Muscle of leg (tissue), 3 donors: ENCODE measurements at regions not wholly inside any gene's neighbourhood (a gene's known extent, or its start where the extent isn't known, plus 50 kb on each side); places are given as distances from the start of the nearest gene placed in this dataset.

Experiments
- DNase-seq: peaks from one replicate; pipeline ENCODE4 v3.0.0; 2013
- H3K27ac ChIP-seq: one replicate; pipeline ENCODE4 v1.5.1; 2013; ENCODE audit warnings: mild to moderate bottlenecking, low read length, control low read depth
- H3K27me3 ChIP-seq: one replicate; pipeline ENCODE4 v1.6.1; 2013; ENCODE audit warnings: low read length; ENCODE audit not compliant: control insufficient read depth, insufficient read depth
- H3K36me3 ChIP-seq: one replicate; pipeline ENCODE4 v1.6.1; 2013; ENCODE audit warnings: low read length; ENCODE audit not compliant: control insufficient read depth, insufficient read depth
- H3K4me1 ChIP-seq: one replicate; pipeline ENCODE4 v1.6.1; 2013; ENCODE audit warnings: low read length; ENCODE audit not compliant: control insufficient read depth, insufficient read depth
- H3K4me3 ChIP-seq: one replicate; pipeline ENCODE4 v1.5.1; 2013; ENCODE audit warnings: low read length, control low read depth
- H3K9me3 ChIP-seq: replicated peaks from 2 replicates; pipeline ENCODE4 v1.6.1; 2013; ENCODE audit warnings: low read depth, low read length; ENCODE audit not compliant: control insufficient read depth
- WGBS: methylation state at CpG from one replicate; pipeline ENCODE4 v1.1.5; 2013; ENCODE audit warnings: missing lambda C conversion rate; ENCODE audit not compliant: insufficient coverage; 5-methylcytosine and 5-hydroxymethylcytosine counted together

GRCh38 chr1:115428256-115428655, 90.2 kb upstream of the NGF start:
- Histone ChIP-seq H3K9me3 (no peaks in the 10 kb centered on the region), H3K27ac (no peak overlapping the region), H3K27me3 (no peaks in the 10 kb centered on the region), H3K4me1 (peaks cover 3% of the 10 kb centered on the region), H3K36me3 (no peaks in the 10 kb centered on the region), H3K4me3 (no peak overlapping the region)
- WGBS: no CpG with 5 or more reads among the region's 2 CpGs
- no peak for DNase-seq

GRCh38 chr1:115426956-115427355, 88.9 kb upstream of the NGF start:
- Histone ChIP-seq H3K4me1 (peaks cover 3% of the 10 kb centered on the region), H3K9me3 (no peaks in the 10 kb centered on the region), H3K27me3 (no peaks in the 10 kb centered on the region), H3K36me3 (no peaks in the 10 kb centered on the region), H3K27ac (no peak overlapping the region), H3K4me3 (no peak overlapping the region)
- no CpG with 5 or more reads among the region's 5 CpGs for WGBS
- DNase-seq: no peak

GRCh38 chr1:115426231-115426771, 88.3 kb upstream of the NGF start:
- H3K9me3 ChIP-seq: no peaks in the 10 kb centered on the region
- H3K4me3 ChIP-seq: no peak overlapping the region
- H3K4me1 ChIP-seq: peaks cover 3% of the 10 kb centered on the region
- DNase-seq: peak; percentile 59
- H3K27me3 ChIP-seq: no peaks in the 10 kb centered on the region
- H3K36me3 ChIP-seq: no peaks in the 10 kb centered on the region
- H3K27ac ChIP-seq: peak overlapping the region; percentile 42
- 56% methylated on average over 6 of the region's 6 CpGs for WGBS

- no peaks in the 10 kb centered on the region for H3K9me3 ChIP-seq
- H3K27me3 ChIP-seq: no peaks in the 10 kb centered on the region
- 90% methylated on average over 2 of the region's 5 CpGs for WGBS
- H3K4me3 ChIP-seq: no peak overlapping the region
- no peaks in the 10 kb centered on the region for H3K36me3 ChIP-seq
- no peak for DNase-seq
- H3K4me1 ChIP-seq: peaks cover 3% of the 10 kb centered on the region
- no peak overlapping the region for H3K27ac ChIP-seq
These were observed 87.4 kb upstream of the NGF start for GRCh38 chr1:115425442-115425841.

- no peak overlapping the region for H3K27ac ChIP-seq
- no peaks in the 10 kb centered on the region for H3K36me3 ChIP-seq
- no peaks in the 10 kb centered on the region for H3K27me3 ChIP-seq
- H3K4me1 ChIP-seq: peaks cover 3% of the 10 kb centered on the region
- no peak overlapping the region for H3K4me3 ChIP-seq
- DNase-seq: no peak
- H3K9me3 ChIP-seq: no peaks in the 10 kb centered on the region
- 46% methylated on average over 4 of the region's 5 CpGs for WGBS
These were observed 85.7 kb upstream of the NGF start for GRCh38 chr1:115423776-115424175.

GRCh38 chr1:115419571-115419970, 81.5 kb upstream of the NGF start:
- H3K4me3 ChIP-seq: no peak overlapping the region
- no peaks in the 10 kb centered on the region for H3K36me3 ChIP-seq
- H3K27me3 ChIP-seq: no peaks in the 10 kb centered on the region
- no peaks in the 10 kb centered on the region for H3K4me1 ChIP-seq
- no peaks in the 10 kb centered on the region for H3K9me3 ChIP-seq
- DNase-seq: no peak
- WGBS: 100% methylated on average over 1 of the region's 3 CpGs
- H3K27ac ChIP-seq: no peak overlapping the region

- H3K27ac ChIP-seq: no peak overlapping the region
- H3K4me3 ChIP-seq: no peak overlapping the region
- H3K36me3 ChIP-seq: no peaks in the 10 kb centered on the region
- no peaks in the 10 kb centered on the region for H3K27me3 ChIP-seq
- 57% methylated on average over 1 of the region's 3 CpGs for WGBS
- no peak for DNase-seq
- H3K4me1 ChIP-seq: no peaks in the 10 kb centered on the region
- no peaks in the 10 kb centered on the region for H3K9me3 ChIP-seq
These were observed 75.6 kb upstream of the NGF start for GRCh38 chr1:115413621-115414020.

GRCh38 chr1:115413208-115413607, 75.2 kb upstream of the NGF start:
- Histone ChIP-seq H3K9me3 (no peaks in the 10 kb centered on the region), H3K27ac (no peak overlapping the region), H3K4me3 (no peak overlapping the region), H3K27me3 (no peaks in the 10 kb centered on the region), H3K36me3 (no peaks in the 10 kb centered on the region), H3K4me1 (no peaks in the 10 kb centered on the region)
- WGBS: 78% methylated on average over 3 of the region's 3 CpGs
- no peak for DNase-seq

GRCh38 chr1:115412733-115413132, 74.7 kb upstream of the NGF start:
- H3K36me3 ChIP-seq: no peaks in the 10 kb centered on the region
- DNase-seq: no peak
- no peaks in the 10 kb centered on the region for H3K27me3 ChIP-seq
- WGBS: 100% methylated on average over 1 of the region's 1 CpG
- H3K4me1 ChIP-seq: no peaks in the 10 kb centered on the region
- H3K27ac ChIP-seq: no peak overlapping the region
- no peak overlapping the region for H3K4me3 ChIP-seq
- H3K9me3 ChIP-seq: no peaks in the 10 kb centered on the region

GRCh38 chr1:115412286-115412685, 74.2 kb upstream of the NGF start:
- no peaks in the 10 kb centered on the region for H3K9me3 ChIP-seq
- H3K4me3 ChIP-seq: no peak overlapping the region
- H3K27ac ChIP-seq: no peak overlapping the region
- no peaks in the 10 kb centered on the region for H3K27me3 ChIP-seq
- H3K36me3 ChIP-seq: no peaks in the 10 kb centered on the region
- DNase-seq: no peak
- H3K4me1 ChIP-seq: no peaks in the 10 kb centered on the region

GRCh38 chr1:115411371-115412063, 73.5 kb upstream of the NGF start:
- Histone ChIP-seq H3K27me3 (no peaks in the 10 kb centered on the region), H3K9me3 (no peaks in the 10 kb centered on the region), H3K4me3 (no peak overlapping the region), H3K4me1 (no peaks in the 10 kb centered on the region), H3K27ac (no peak overlapping the region), H3K36me3 (no peaks in the 10 kb centered on the region)
- 57% methylated on average over 1 of the region's 1 CpG for WGBS
- DNase-seq: peak; percentile 10
